ENCODE measurements at regions not wholly inside any gene's neighbourhood (a gene's known extent, or its start where the extent isn't known, plus 50 kb on each side); places are given as distances from the start of the nearest gene placed in this dataset.

GRCh38 chr16:66289051-66289680 is 77.3 kb upstream of the CDH5 start:
- no peak overlapping the region for H3K9ac ChIP-seq (ENCODE audit: low read depth, low read length)
- no peak overlapping the region for H3K27ac ChIP-seq (ENCODE audit: low read depth, low read length)
- H3K4me1 ChIP-seq (ENCODE audit: control insufficient read depth, insufficient read depth, low read length) = no peaks in the 10 kb centered on the region
- no peaks in the 10 kb centered on the region for H3K9me3 ChIP-seq (ENCODE audit: control insufficient read depth, insufficient read depth, low read length)
- peaks cover 3% of the 10 kb centered on the region; the same call in 1 of the 2 replicates for H3K27me3 ChIP-seq (ENCODE audit: control insufficient read depth, insufficient read depth, low read length)
- no peak overlapping the region for H3K4me3 ChIP-seq (ENCODE audit: low read depth, low read length)
- no peaks in the 10 kb centered on the region for H3K36me3 ChIP-seq (ENCODE audit: control insufficient read depth, insufficient read depth, low read length)

- peaks cover 1% of the 10 kb centered on the region; the same call in 1 of the 2 replicates for H3K27me3 ChIP-seq (ENCODE audit: control insufficient read depth, insufficient read depth, low read length)
- no peak overlapping the region for H3K27ac ChIP-seq (ENCODE audit: low read depth, low read length)
- H3K4me1 ChIP-seq (ENCODE audit: control insufficient read depth, insufficient read depth, low read length) = no peaks in the 10 kb centered on the region
- no peak overlapping the region for H3K9ac ChIP-seq (ENCODE audit: low read depth, low read length)
- no peaks in the 10 kb centered on the region for H3K36me3 ChIP-seq (ENCODE audit: control insufficient read depth, insufficient read depth, low read length)
- no peaks in the 10 kb centered on the region for H3K9me3 ChIP-seq (ENCODE audit: control insufficient read depth, insufficient read depth, low read length)
- H3K4me3 ChIP-seq (ENCODE audit: low read depth, low read length) = no peak overlapping the region
Measured at GRCh38 chr16:66287926-66288325, 78.6 kb upstream of the CDH5 start.

GRCh38 chr16:66287416-66287815 is 79.1 kb upstream of the CDH5 start:
- Histone ChIP-seq H3K27me3 (ENCODE audit: control insufficient read depth, insufficient read depth, low read length) (no peaks in the 10 kb centered on the region), H3K9me3 (ENCODE audit: control insufficient read depth, insufficient read depth, low read length) (no peaks in the 10 kb centered on the region), H3K9ac (ENCODE audit: low read depth, low read length) (no peak overlapping the region), H3K4me1 (ENCODE audit: control insufficient read depth, insufficient read depth, low read length) (no peaks in the 10 kb centered on the region), H3K4me3 (ENCODE audit: low read depth, low read length) (no peak overlapping the region), H3K27ac (ENCODE audit: low read depth, low read length) (no peak overlapping the region), H3K36me3 (ENCODE audit: control insufficient read depth, insufficient read depth, low read length) (no peaks in the 10 kb centered on the region)

- no peaks in the 10 kb centered on the region for H3K36me3 ChIP-seq (ENCODE audit: control insufficient read depth, insufficient read depth, low read length)
- H3K9ac ChIP-seq (ENCODE audit: low read depth, low read length) = no peak overlapping the region
- H3K27me3 ChIP-seq (ENCODE audit: control insufficient read depth, insufficient read depth, low read length) = no peaks in the 10 kb centered on the region
- H3K9me3 ChIP-seq (ENCODE audit: control insufficient read depth, insufficient read depth, low read length) = no peaks in the 10 kb centered on the region
- H3K27ac ChIP-seq (ENCODE audit: low read depth, low read length) = no peak overlapping the region
- H3K4me1 ChIP-seq (ENCODE audit: control insufficient read depth, insufficient read depth, low read length) = no peaks in the 10 kb centered on the region
- no peak overlapping the region for H3K4me3 ChIP-seq (ENCODE audit: low read depth, low read length)
Measured at GRCh38 chr16:66286527-66286926, 80.0 kb upstream of the CDH5 start.

- no peak overlapping the region for H3K9ac ChIP-seq (ENCODE audit: low read depth, low read length)
- no peaks in the 10 kb centered on the region for H3K36me3 ChIP-seq (ENCODE audit: control insufficient read depth, insufficient read depth, low read length)
- H3K27me3 ChIP-seq (ENCODE audit: control insufficient read depth, insufficient read depth, low read length) = no peaks in the 10 kb centered on the region
- peaks cover 17% of the 10 kb centered on the region for H3K4me1 ChIP-seq (ENCODE audit: control insufficient read depth, insufficient read depth, low read length)
- H3K4me3 ChIP-seq (ENCODE audit: low read depth, low read length) = no peak overlapping the region
- no peak overlapping the region for H3K27ac ChIP-seq (ENCODE audit: low read depth, low read length)
- no peaks in the 10 kb centered on the region for H3K9me3 ChIP-seq (ENCODE audit: control insufficient read depth, insufficient read depth, low read length)
Measured at GRCh38 chr16:66278604-66279262, 87.8 kb upstream of the CDH5 start.

- Histone ChIP-seq H3K27me3 (ENCODE audit: control insufficient read depth, insufficient read depth, low read length) (no peaks in the 10 kb centered on the region), H3K36me3 (ENCODE audit: control insufficient read depth, insufficient read depth, low read length) (no peaks in the 10 kb centered on the region), H3K9me3 (ENCODE audit: control insufficient read depth, insufficient read depth, low read length) (no peaks in the 10 kb centered on the region), H3K27ac (ENCODE audit: low read depth, low read length) (no peak overlapping the region), H3K9ac (ENCODE audit: low read depth, low read length) (no peak overlapping the region), H3K4me3 (ENCODE audit: low read depth, low read length) (no peak overlapping the region), H3K4me1 (ENCODE audit: control insufficient read depth, insufficient read depth, low read length) (peaks cover 17% of the 10 kb centered on the region)
Measured at GRCh38 chr16:66278111-66278531, 88.4 kb upstream of the CDH5 start.

- H3K4me3 ChIP-seq (ENCODE audit: low read depth, low read length) = no peak overlapping the region
- H3K4me1 ChIP-seq (ENCODE audit: control insufficient read depth, insufficient read depth, low read length) = peaks cover 17% of the 10 kb centered on the region
- H3K27me3 ChIP-seq (ENCODE audit: control insufficient read depth, insufficient read depth, low read length) = no peaks in the 10 kb centered on the region
- H3K9ac ChIP-seq (ENCODE audit: low read depth, low read length) = no peak overlapping the region
- H3K27ac ChIP-seq (ENCODE audit: low read depth, low read length) = no peak overlapping the region
- no peaks in the 10 kb centered on the region for H3K36me3 ChIP-seq (ENCODE audit: control insufficient read depth, insufficient read depth, low read length)
- no peaks in the 10 kb centered on the region for H3K9me3 ChIP-seq (ENCODE audit: control insufficient read depth, insufficient read depth, low read length)
Measured at GRCh38 chr16:66277311-66278070, 89.0 kb upstream of the CDH5 start.

GRCh38 chr16:66275775-66276428 is 90.6 kb upstream of the CDH5 start:
- H3K9ac ChIP-seq (ENCODE audit: low read depth, low read length) = no peak overlapping the region
- H3K27me3 ChIP-seq (ENCODE audit: control insufficient read depth, insufficient read depth, low read length) = peaks cover 7% of the 10 kb centered on the region
- H3K36me3 ChIP-seq (ENCODE audit: control insufficient read depth, insufficient read depth, low read length) = no peaks in the 10 kb centered on the region
- H3K4me1 ChIP-seq (ENCODE audit: control insufficient read depth, insufficient read depth, low read length) = peaks cover 17% of the 10 kb centered on the region
- H3K4me3 ChIP-seq (ENCODE audit: low read depth, low read length) = no peak overlapping the region
- H3K27ac ChIP-seq (ENCODE audit: low read depth, low read length) = no peak overlapping the region
- H3K9me3 ChIP-seq (ENCODE audit: control insufficient read depth, insufficient read depth, low read length) = no peaks in the 10 kb centered on the region

GRCh38 chr16:66274335-66275110 is 92.0 kb upstream of the CDH5 start:
- Histone ChIP-seq H3K9ac (ENCODE audit: low read depth, low read length) (no peak overlapping the region), H3K36me3 (ENCODE audit: control insufficient read depth, insufficient read depth, low read length) (no peaks in the 10 kb centered on the region), H3K27me3 (ENCODE audit: control insufficient read depth, insufficient read depth, low read length) (peaks cover 14% of the 10 kb centered on the region), H3K27ac (ENCODE audit: low read depth, low read length) (no peak overlapping the region), H3K4me1 (ENCODE audit: control insufficient read depth, insufficient read depth, low read length) (peaks cover 20% of the 10 kb centered on the region), H3K9me3 (ENCODE audit: control insufficient read depth, insufficient read depth, low read length) (no peaks in the 10 kb centered on the region), H3K4me3 (ENCODE audit: low read depth, low read length) (no peak overlapping the region)

- peaks cover 20% of the 10 kb centered on the region for H3K4me1 ChIP-seq (ENCODE audit: control insufficient read depth, insufficient read depth, low read length)
- H3K4me3 ChIP-seq (ENCODE audit: low read depth, low read length) = no peak overlapping the region
- no peaks in the 10 kb centered on the region for H3K36me3 ChIP-seq (ENCODE audit: control insufficient read depth, insufficient read depth, low read length)
- no peak overlapping the region for H3K9ac ChIP-seq (ENCODE audit: low read depth, low read length)
- peaks cover 17% of the 10 kb centered on the region for H3K27me3 ChIP-seq (ENCODE audit: control insufficient read depth, insufficient read depth, low read length)
- H3K9me3 ChIP-seq (ENCODE audit: control insufficient read depth, insufficient read depth, low read length) = no peaks in the 10 kb centered on the region
- no peak overlapping the region for H3K27ac ChIP-seq (ENCODE audit: low read depth, low read length)
Measured at GRCh38 chr16:66273644-66274334, 92.7 kb upstream of the CDH5 start.

Measured in HUES48 (cell line).